OCI-LY1 (cell line): ENCODE measurements at regions not wholly inside any gene's neighbourhood (a gene's known extent, or its start where the extent isn't known, plus 50 kb on each side); places are given as distances from the start of the nearest gene placed in this dataset.

Experiments used
- H2AFZ ChIP-seq: fragments of 200-600 bp; sonication (generic), shearing (Covaris generic); 2 replicates; pipeline ENCODE4 v1.6.0; 2014; ENCODE audit warnings: antibody characterized with exemption, mild to moderate bottlenecking, low read length
- H3F3A ChIP-seq: fragments of 200-600 bp; sonication (generic), shearing (Covaris generic); 2 replicates; pipeline ENCODE4 v1.6.0; 2014; ENCODE audit warnings: mild to moderate bottlenecking, antibody characterized with exemption, low read length, moderate library complexity; ENCODE audit not compliant: insufficient read depth
- H3K27ac ChIP-seq: fragments of 200-600 bp; sonication (generic); 2 replicates; pipeline ENCODE4 v1.5.1; 2014; ENCODE audit warnings: low read length, mixed run types, mild to moderate bottlenecking, low read depth; ENCODE audit not compliant: poor library complexity, severe bottlenecking
- H3K27me3 ChIP-seq: fragments of 200-600 bp; sonication (generic); 2 replicates; pipeline ENCODE4 v1.6.0; 2014; ENCODE audit warnings: antibody characterized with exemption, mild to moderate bottlenecking, low read length, moderate library complexity; ENCODE audit not compliant: insufficient read depth
- H3K36me3 ChIP-seq: fragments of 200-600 bp; sonication (generic); 2 replicates; pipeline ENCODE4 v1.6.1; 2014; ENCODE audit warnings: mild to moderate bottlenecking, antibody characterized with exemption, low read length, moderate library complexity, mixed read lengths; ENCODE audit not compliant: insufficient read depth
- H3K4me1 ChIP-seq: fragments of 200-600 bp; sonication (generic); 2 replicates; pipeline ENCODE4 v1.5.1; 2014; ENCODE audit warnings: mild to moderate bottlenecking, low read length, moderate library complexity; ENCODE audit not compliant: insufficient read depth, severe bottlenecking
- H3K4me2 ChIP-seq: fragments of 200-600 bp; sonication (generic), shearing (Covaris generic); 2 replicates; pipeline ENCODE4 v1.6.1; 2014; ENCODE audit warnings: low read length
- H3K4me3 ChIP-seq: fragments of 200-600 bp; sonication (generic); 2 replicates; pipeline ENCODE4 v1.5.1; 2014; ENCODE audit warnings: low read length, low read depth, mild to moderate bottlenecking, mixed read lengths; ENCODE audit not compliant: poor library complexity, severe bottlenecking
- H3K79me2 ChIP-seq: fragments of 200-600 bp; shearing (Covaris generic); 2 replicates; pipeline ENCODE4 v1.6.1; 2016; ENCODE audit warnings: mixed run types, low read length, mixed read lengths; ENCODE audit not compliant: insufficient read depth
- H3K9ac ChIP-seq: fragments of 200-600 bp; sonication (generic), shearing (Covaris generic); 2 replicates; pipeline ENCODE4 v1.6.1; 2014; ENCODE audit warnings: mild to moderate bottlenecking, low read length, mixed read lengths
- H3K9me2 ChIP-seq: fragments of 200-600 bp; sonication (generic), shearing (Covaris generic); 2 replicates; pipeline ENCODE4 v1.6.1; 2014; ENCODE audit warnings: low read depth, mild to moderate bottlenecking, low read length, mixed read lengths
- H3K9me3 ChIP-seq: fragments of 200-600 bp; shearing (Covaris generic); 2 replicates; pipeline ENCODE4 v1.6.1; 2014; ENCODE audit warnings: low read length, mixed read lengths
- H4K20me1 ChIP-seq: fragments of 200-600 bp; sonication (generic), shearing (Covaris generic); 2 replicates; pipeline ENCODE4 v1.6.0; 2016; ENCODE audit warnings: mild to moderate bottlenecking, low read length; ENCODE audit not compliant: insufficient read depth
- EZH2 ChIP-seq: fragments of 200-600 bp; sonication (generic), shearing (Covaris generic); IDR thresholded peaks from 2 replicates; pipeline ENCODE4 v1.8.0; 2017; ENCODE audit warnings: borderline replicate concordance, mixed run types, mild to moderate bottlenecking, antibody characterized with exemption, low read length, moderate library complexity, mixed read lengths
- TF ChIP-seq, protein P1 (sequence below): fragments of 200-600 bp; sonication (generic), shearing (Covaris generic); IDR thresholded peaks from 2 replicates; pipeline ENCODE4 v1.5.1; 2017; ENCODE audit warnings: mild to moderate bottlenecking, antibody characterized with exemption, low read length, moderate library complexity, mixed read lengths

DNA sequence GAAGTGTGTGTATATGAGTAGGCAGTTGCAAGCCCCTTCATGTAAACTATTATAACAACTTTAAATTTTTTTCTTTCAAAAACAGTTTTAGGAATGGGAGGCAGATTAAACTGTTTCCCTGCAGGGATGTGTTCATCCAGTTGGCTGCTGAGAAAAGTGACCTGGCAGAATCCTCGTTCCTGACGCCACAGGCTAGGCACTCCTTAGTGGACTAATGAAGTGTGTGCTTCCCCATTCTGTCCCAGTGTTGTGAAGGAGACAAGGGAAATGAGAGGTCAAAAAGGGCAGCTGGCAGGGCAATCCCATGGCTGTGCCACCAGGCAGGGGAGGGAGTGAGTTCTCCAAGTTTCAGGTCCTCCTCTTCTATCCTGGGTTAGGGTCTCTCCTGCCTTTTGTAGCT lies 59.8 kb downstream of the FOXD1 start:
- no peak for TF ChIP-seq EZH2
- TF ChIP-seq, protein P1, sequence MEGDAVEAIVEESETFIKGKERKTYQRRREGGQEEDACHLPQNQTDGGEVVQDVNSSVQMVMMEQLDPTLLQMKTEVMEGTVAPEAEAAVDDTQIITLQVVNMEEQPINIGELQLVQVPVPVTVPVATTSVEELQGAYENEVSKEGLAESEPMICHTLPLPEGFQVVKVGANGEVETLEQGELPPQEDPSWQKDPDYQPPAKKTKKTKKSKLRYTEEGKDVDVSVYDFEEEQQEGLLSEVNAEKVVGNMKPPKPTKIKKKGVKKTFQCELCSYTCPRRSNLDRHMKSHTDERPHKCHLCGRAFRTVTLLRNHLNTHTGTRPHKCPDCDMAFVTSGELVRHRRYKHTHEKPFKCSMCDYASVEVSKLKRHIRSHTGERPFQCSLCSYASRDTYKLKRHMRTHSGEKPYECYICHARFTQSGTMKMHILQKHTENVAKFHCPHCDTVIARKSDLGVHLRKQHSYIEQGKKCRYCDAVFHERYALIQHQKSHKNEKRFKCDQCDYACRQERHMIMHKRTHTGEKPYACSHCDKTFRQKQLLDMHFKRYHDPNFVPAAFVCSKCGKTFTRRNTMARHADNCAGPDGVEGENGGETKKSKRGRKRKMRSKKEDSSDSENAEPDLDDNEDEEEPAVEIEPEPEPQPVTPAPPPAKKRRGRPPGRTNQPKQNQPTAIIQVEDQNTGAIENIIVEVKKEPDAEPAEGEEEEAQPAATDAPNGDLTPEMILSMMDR: no peak
- H2AFZ ChIP-seq: no peak overlapping the region
- H3K36me3 ChIP-seq: no peaks in the 10 kb centered on the region
- no peak overlapping the region for H3K9ac ChIP-seq
- H3K27ac ChIP-seq: no peak overlapping the region
- no peaks in the 10 kb centered on the region for H3K27me3 ChIP-seq
- H3K9me3 ChIP-seq: peaks cover 7% of the 10 kb centered on the region
- H3K4me3 ChIP-seq: no peak overlapping the region
- H3F3A ChIP-seq: no peaks in the 10 kb centered on the region
- no peak overlapping the region for H3K4me2 ChIP-seq
- no peaks in the 10 kb centered on the region for H3K9me2 ChIP-seq
- no peaks in the 10 kb centered on the region for H4K20me1 ChIP-seq
- no peaks in the 10 kb centered on the region for H3K4me1 ChIP-seq
- no peaks in the 10 kb centered on the region for H3K79me2 ChIP-seq

- H3K79me2 ChIP-seq: no peaks in the 10 kb centered on the region
- no peaks in the 10 kb centered on the region for H4K20me1 ChIP-seq
- no peaks in the 10 kb centered on the region for H3K4me1 ChIP-seq
- peaks cover 7% of the 10 kb centered on the region for H3K9me3 ChIP-seq
- H2AFZ ChIP-seq: no peak overlapping the region
- H3K9me2 ChIP-seq: no peaks in the 10 kb centered on the region
- no peak overlapping the region for H3K27ac ChIP-seq
- H3K4me3 ChIP-seq: no peak overlapping the region
- H3K9ac ChIP-seq: no peak overlapping the region
- H3F3A ChIP-seq: no peaks in the 10 kb centered on the region
- no peak for TF ChIP-seq EZH2
- TF ChIP-seq, protein P1: no peak
- H3K4me2 ChIP-seq: no peak overlapping the region
- no peaks in the 10 kb centered on the region for H3K27me3 ChIP-seq
- H3K36me3 ChIP-seq: no peaks in the 10 kb centered on the region
Measured at GRCh38 chr5:73388306-73388684, 60.3 kb downstream of the FOXD1 start.

- Histone ChIP-seq H3K9ac (no peak overlapping the region), H3K9me2 (no peaks in the 10 kb centered on the region), H3K27me3 (no peaks in the 10 kb centered on the region), H3K4me3 (no peak overlapping the region), H3K79me2 (no peaks in the 10 kb centered on the region), H3K4me1 (no peaks in the 10 kb centered on the region), H2AFZ (no peak overlapping the region), H3K9me3 (peaks cover 7% of the 10 kb centered on the region), H3F3A (no peaks in the 10 kb centered on the region), H3K36me3 (no peaks in the 10 kb centered on the region), H4K20me1 (no peaks in the 10 kb centered on the region), H3K4me2 (no peak overlapping the region), H3K27ac (no peak overlapping the region)
- TF ChIP-seq, protein P1: no peak
- TF ChIP-seq EZH2: no peak
Measured at GRCh38 chr5:73387601-73388305, 60.8 kb downstream of the FOXD1 start.
